SK-N-SH treated with all-trans-retinoic acid at 6 μM for 48 hours (cell line): ENCODE measurements at regions not wholly inside any gene's neighbourhood (a gene's known extent, or its start where the extent isn't known, plus 50 kb on each side); places are given as distances from the start of the nearest gene placed in this dataset.

Experiments used
- ATAC-seq: fragments of 200-7000 bp; cut with Tn5 transposase; 3 replicates; pipeline ENCODE4 v1.9.1; 2020; ENCODE audit warnings: mild to moderate bottlenecking, moderate library complexity
- ARNTL ChIP-seq: fragments of 450-650 bp; formaldehyde crosslinking; IDR thresholded peaks from 2 replicates; pipeline ENCODE4 v1.5.0; 2020; ENCODE audit warnings: low read depth, mild to moderate bottlenecking, moderate library complexity, borderline replicate concordance
- CREB5 ChIP-seq: fragments of 250-450 bp; sonication (Bioruptor Pico); IDR thresholded peaks from 2 replicates; pipeline ENCODE4 v1.5.1; 2020; ENCODE audit warnings: low read depth, mild to moderate bottlenecking, moderate library complexity
- CSDC2 ChIP-seq: fragments of 250-450 bp; sonication (Bioruptor Pico); IDR thresholded peaks from 2 replicates; pipeline ENCODE4 v1.5.0; 2020; ENCODE audit warnings: mild to moderate bottlenecking, moderate library complexity
- CSRNP3 ChIP-seq: fragments of 250-450 bp; sonication (Bioruptor Pico); IDR thresholded peaks from 2 replicates; pipeline ENCODE4 v1.5.1; 2021; ENCODE audit warnings: mild to moderate bottlenecking, moderate library complexity
- ESRRG ChIP-seq: fragments of 250-450 bp; sonication (Bioruptor Pico); IDR thresholded peaks from 2 replicates; pipeline ENCODE4 v1.6.1; 2021; ENCODE audit warnings: mild to moderate bottlenecking
- GLIS3 ChIP-seq: fragments of 250-450 bp; sonication (Bioruptor Pico); IDR thresholded peaks from 2 replicates; pipeline ENCODE4 v1.5.0; 2020; ENCODE audit warnings: mild to moderate bottlenecking, moderate library complexity
- ISL1 ChIP-seq: fragments of 250-450 bp; sonication (Bioruptor Pico); IDR thresholded peaks from 2 replicates; pipeline ENCODE4 v2.1.2; 2022; ENCODE audit warnings: mild to moderate bottlenecking, moderate library complexity
- OSR1 ChIP-seq: fragments of 250-450 bp; sonication (Bioruptor Pico); IDR thresholded peaks from 2 replicates; pipeline ENCODE4 v1.8.0; 2022; ENCODE audit warnings: moderate library complexity, mild to moderate bottlenecking, inconsistent platforms
- PATZ1 ChIP-seq: fragments of 250-450 bp; sonication (Bioruptor Pico); IDR thresholded peaks from 2 replicates; pipeline ENCODE4 v1.8.0; 2020; ENCODE audit warnings: mild to moderate bottlenecking, moderate library complexity, borderline replicate concordance
- POU6F1 ChIP-seq: fragments of 250-450 bp; sonication (Bioruptor Pico); IDR thresholded peaks from 2 replicates; pipeline ENCODE4 v1.8.0; 2021; ENCODE audit warnings: low read depth, mild to moderate bottlenecking, moderate library complexity, borderline replicate concordance
- RARB ChIP-seq: fragments of 250-450 bp; sonication (Bioruptor Pico); IDR thresholded peaks from 2 replicates; pipeline ENCODE4 v1.8.0; 2021; ENCODE audit warnings: mild to moderate bottlenecking, moderate library complexity
- SNAI2 ChIP-seq: fragments of 250-450 bp; sonication (Bioruptor Pico); IDR thresholded peaks from 2 replicates; pipeline ENCODE4 v1.5.0; 2020; ENCODE audit warnings: mild to moderate bottlenecking, moderate library complexity
- TOX ChIP-seq: fragments of 250-450 bp; sonication (Bioruptor Pico); IDR thresholded peaks from 2 replicates; pipeline ENCODE4 v1.8.0; 2021; ENCODE audit warnings: mild to moderate bottlenecking, moderate library complexity, borderline replicate concordance
- ZC3H10 ChIP-seq: fragments of 250-450 bp; sonication (Bioruptor Pico); IDR thresholded peaks from 2 replicates; pipeline ENCODE4 v1.5.1; 2021; ENCODE audit warnings: mild to moderate bottlenecking, moderate library complexity
- ZFP30 ChIP-seq: fragments of 450-650 bp; formaldehyde crosslinking; IDR thresholded peaks from 2 replicates; pipeline ENCODE4 v1.5.0; 2022; ENCODE audit warnings: mild to moderate bottlenecking, moderate library complexity
- ZNF565 ChIP-seq: fragments of 450-650 bp; formaldehyde crosslinking; conservative IDR thresholded peaks from 2 replicates; pipeline ENCODE4 v1.5.0; 2020; ENCODE audit warnings: low read depth, mild to moderate bottlenecking, moderate library complexity
- ZNF70 ChIP-seq: fragments of 450-650 bp; formaldehyde crosslinking; IDR thresholded peaks from 2 replicates; pipeline ENCODE4 v1.5.0; 2020; ENCODE audit warnings: mild to moderate bottlenecking, moderate library complexity
- ZNF8 ChIP-seq: fragments of 450-650 bp; formaldehyde crosslinking; IDR thresholded peaks from 2 replicates; pipeline ENCODE4 v1.5.0; 2020; ENCODE audit warnings: mild to moderate bottlenecking, moderate library complexity

- no peak for TF ChIP-seq PATZ1 (CRISPR knock-in tag)
- TF ChIP-seq OSR1, result no peak
- no peak for TF ChIP-seq POU6F1 (CRISPR knock-in tag)
- TF ChIP-seq ISL1, result no peak
- TF ChIP-seq RARB (CRISPR knock-in tag), result no peak
- no peak for TF ChIP-seq ARNTL
- no peak for TF ChIP-seq ZNF565 (CRISPR knock-in tag)
Measured at GRCh38 chr3:31230425-31231223, 302.1 kb upstream of the STT3B start (continued).

DNA sequence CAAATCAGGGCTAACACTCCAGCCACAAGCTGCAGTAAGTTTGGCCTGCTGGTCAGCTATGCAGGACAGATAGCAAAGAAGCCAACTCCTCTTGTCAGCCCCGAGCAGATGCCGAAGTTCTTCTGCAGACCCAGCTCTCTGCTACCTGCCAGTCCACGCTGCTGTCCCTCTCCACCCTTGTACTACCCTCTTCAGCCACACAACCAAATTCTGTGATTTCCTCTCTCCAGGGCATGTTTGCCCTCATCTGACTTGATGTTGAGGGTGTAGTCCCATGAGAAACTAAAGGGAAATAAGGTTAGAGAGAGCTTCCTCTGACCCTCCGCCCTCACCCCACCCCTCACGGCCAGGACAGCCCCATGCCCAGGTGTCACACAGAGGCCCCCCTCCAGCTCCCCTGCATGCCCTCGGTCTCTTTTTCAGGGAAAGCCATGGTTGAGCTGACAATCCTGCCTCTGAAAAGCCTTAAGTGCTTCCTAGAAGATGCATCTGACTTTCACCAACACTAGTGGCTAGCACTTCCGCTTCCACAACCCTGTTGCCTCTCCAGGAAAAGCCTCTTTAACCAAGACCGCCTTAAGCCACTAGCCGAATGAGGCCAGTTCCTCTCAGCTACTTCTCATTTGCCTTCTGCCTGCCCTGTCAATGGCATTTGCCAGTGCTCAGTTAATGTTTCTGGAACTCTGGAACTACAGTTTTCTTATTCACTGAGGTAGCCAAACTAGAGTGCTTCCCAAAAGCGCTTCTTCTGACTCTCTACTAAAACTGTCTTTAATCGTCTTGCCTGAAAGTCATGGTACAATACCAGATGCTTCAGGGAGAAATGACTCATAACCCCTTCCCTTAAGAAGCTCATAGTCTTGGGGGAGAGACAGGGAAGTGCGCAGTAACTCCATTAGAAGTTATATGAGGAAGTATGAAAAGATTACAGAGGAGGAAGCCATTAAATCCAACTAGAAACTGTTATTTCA, 300.4 kb upstream of the STT3B start:
- ATAC-seq, result no peak
- TF ChIP-seq ZC3H10 (CRISPR knock-in tag), result no peak
- no peak for TF ChIP-seq GLIS3 (CRISPR knock-in tag)
- TF ChIP-seq ZFP30 (CRISPR knock-in tag), result no peak
- TF ChIP-seq ZNF565 (CRISPR knock-in tag), result no peak

DNA sequence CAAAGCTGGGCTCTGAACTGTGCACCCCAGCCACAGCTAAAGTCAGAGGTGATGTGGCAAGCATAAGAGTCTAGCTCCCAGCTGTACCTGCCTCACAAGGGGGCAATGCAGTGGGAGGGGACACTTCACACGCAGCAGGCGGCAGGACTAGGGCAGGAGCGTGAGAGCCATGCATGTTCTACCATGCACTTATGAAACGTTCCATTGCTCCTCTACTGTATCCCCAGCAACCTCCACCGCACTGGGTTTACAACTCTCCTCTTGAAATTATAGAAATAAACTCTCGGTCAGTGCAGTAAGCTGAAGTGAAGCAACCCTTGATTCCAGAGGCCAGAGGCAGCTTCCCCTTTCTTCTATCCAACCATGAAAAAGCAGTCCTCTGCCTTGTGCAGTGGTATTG, 298.6 kb upstream of the STT3B start:
- TF ChIP-seq CSRNP3 (CRISPR knock-in tag), result no peak
- TF ChIP-seq TOX, result no peak
- TF ChIP-seq OSR1, result no peak
- no peak for TF ChIP-seq ZNF70
- no peak for TF ChIP-seq POU6F1 (CRISPR knock-in tag)
- TF ChIP-seq SNAI2 (CRISPR knock-in tag), result no peak
- no peak for TF ChIP-seq ZNF8 (CRISPR knock-in tag)
- TF ChIP-seq RARB (CRISPR knock-in tag), result no peak
- TF ChIP-seq CSDC2 (CRISPR knock-in tag), result no peak
- no peak for TF ChIP-seq ISL1
- no peak for TF ChIP-seq GLIS3 (CRISPR knock-in tag)
- TF ChIP-seq CREB5 (CRISPR knock-in tag), result no peak
- TF ChIP-seq ESRRG, result no peak
- no peak for ATAC-seq
